Thymus (tissue), 11 donors: ENCODE measurements at regions not wholly inside any gene's neighbourhood (a gene's known extent, or its start where the extent isn't known, plus 50 kb on each side); places are given as distances from the start of the nearest gene placed in this dataset.
"Not testable (repeated sequence)": the region's sequence is repeated elsewhere in the genome, so short reads cannot be mapped to it uniquely, and the experiment has no call there.

Experiments
- DNase-seq, 9 donors: peaks; one replicate each; pipeline ENCODE4 v3.0.0-alpha.2; 2013; ENCODE audit warnings: low spot score in 9 of 9, low read depth in 6 of 9, missing footprints in 1 of 9
- H3K27ac ChIP-seq, 2 donors: one replicate each; pipeline ENCODE4 v1.5.1; 2013; ENCODE audit warnings: control low read depth in 1 of 2, low read depth in 1 of 2, low read length in 1 of 2, mild to moderate bottlenecking in 1 of 2, moderate library complexity in 1 of 2
- H3K27me3 ChIP-seq, 2 donors: one replicate each; pipeline ENCODE4 v1.5.1; 2013; ENCODE audit warnings: low read length in 1 of 2; ENCODE audit not compliant: control insufficient read depth in 2 of 2, insufficient read depth in 1 of 2
- H3K36me3 ChIP-seq, 2 donors: one replicate each; pipeline ENCODE4 v1.5.1; 2013; ENCODE audit warnings: low read length in 1 of 2, mild to moderate bottlenecking in 1 of 2, moderate library complexity in 1 of 2; ENCODE audit not compliant: control insufficient read depth in 2 of 2, insufficient read depth in 2 of 2
- H3K4me1 ChIP-seq, 2 donors: one replicate each; pipeline ENCODE4 v1.5.1; 2013; ENCODE audit warnings: low read length in 2 of 2; ENCODE audit not compliant: control insufficient read depth in 2 of 2, insufficient read depth in 2 of 2
- H3K4me3 ChIP-seq, 2 donors: one replicate each; pipeline ENCODE4 v1.5.1; 2013; ENCODE audit warnings: low read length in 2 of 2, control low read depth in 1 of 2, mild to moderate bottlenecking in 1 of 2
- H3K9me3 ChIP-seq, 2 donors: one replicate each; pipeline ENCODE4 v1.5.1; 2013; ENCODE audit warnings: low read length in 1 of 2, mild to moderate bottlenecking in 1 of 2; ENCODE audit not compliant: control insufficient read depth in 2 of 2, insufficient read depth in 1 of 2
- WGBS: extraction: QIAGEN DNeasy Blood & Tissue Kit; methylation state at CpG from one replicate; pipeline ENCODE4 v1.1.7; 2013; 5-methylcytosine and 5-hydroxymethylcytosine counted together
- donor health status: healthy.

DNA sequence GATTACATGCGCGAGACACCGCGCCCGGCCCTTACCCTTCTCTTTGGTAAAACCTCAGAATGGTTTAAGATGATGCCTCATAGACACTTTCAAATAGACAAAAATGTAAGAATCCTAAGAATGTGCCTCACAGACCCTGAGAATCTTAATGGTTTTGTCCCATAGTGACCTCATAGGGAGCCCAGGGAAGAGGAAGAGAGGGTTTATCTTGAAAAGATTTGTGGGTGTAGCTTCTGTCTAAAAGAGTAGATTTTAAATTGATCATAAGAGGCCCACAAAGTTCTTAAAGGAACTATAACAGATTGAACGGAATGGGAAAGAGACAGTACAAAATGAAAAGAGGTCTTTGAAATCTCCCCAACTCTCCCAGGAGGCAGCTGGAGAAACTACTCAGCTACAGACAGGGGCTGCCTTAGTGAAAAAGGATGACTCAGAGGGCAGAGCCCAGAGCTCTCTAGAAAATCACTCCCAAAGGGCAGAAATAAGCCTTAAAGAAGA lies 220.6 kb downstream of the ADRA2A start:
- Histone ChIP-seq H3K36me3 (no peaks in the 10 kb centered on the region), H3K9me3 (no peaks in the 10 kb centered on the region), H3K4me3 (no peak overlapping the region), H3K27ac (no peak overlapping the region), H3K4me1 (no peaks in the 10 kb centered on the region), H3K27me3 (no peaks in the 10 kb centered on the region)
- no peak for DNase-seq
- 97% methylated on average over 6 of the region's 6 CpGs for WGBS

DNA sequence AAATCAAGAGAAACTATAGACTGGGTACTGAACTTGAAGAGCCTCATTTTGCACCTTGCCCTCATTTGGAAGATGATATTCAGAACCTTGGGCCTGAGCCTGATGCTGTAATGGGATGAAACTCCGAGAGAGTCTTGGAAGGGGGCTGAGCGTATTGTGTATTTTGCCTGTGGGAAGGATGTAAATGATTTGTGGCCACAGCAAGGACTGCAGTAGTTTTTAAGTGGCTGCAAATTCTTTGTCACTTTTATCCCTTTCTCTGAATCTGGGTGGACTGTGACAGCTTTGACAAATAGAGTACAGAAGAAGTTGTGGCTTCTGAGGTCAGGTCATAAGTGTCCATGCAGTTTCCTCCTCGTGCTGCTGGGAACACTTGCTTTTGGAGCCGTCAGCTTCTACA lies 221.2 kb downstream of the ADRA2A start:
- no peak overlapping the region for H3K4me3 ChIP-seq
- no peak for DNase-seq
- no peaks in the 10 kb centered on the region for H3K9me3 ChIP-seq
- H3K36me3 ChIP-seq = no peaks in the 10 kb centered on the region
- 8% methylated on average over 4 of the region's 4 CpGs for WGBS
- no peaks in the 10 kb centered on the region for H3K27me3 ChIP-seq
- no peaks in the 10 kb centered on the region for H3K4me1 ChIP-seq
- H3K27ac ChIP-seq = no peak overlapping the region

DNA sequence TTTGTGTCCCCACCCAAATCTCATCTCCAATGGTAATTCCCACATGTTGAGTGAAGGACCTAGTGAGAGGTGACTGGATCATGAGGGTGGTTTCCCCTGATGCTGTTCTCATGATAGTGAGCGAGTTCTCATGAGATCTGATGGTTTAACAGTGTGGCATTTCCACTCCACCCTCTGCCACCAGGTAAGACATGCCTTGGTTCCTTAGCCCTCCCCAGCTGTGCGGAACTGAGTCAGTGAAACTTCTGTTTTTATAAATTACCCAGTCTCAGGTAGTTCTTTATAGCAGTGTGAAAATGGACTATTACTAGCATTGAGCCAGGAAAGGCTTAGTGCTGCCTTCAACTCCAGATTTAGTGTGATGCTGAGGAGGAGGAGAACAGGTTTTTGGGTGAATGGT lies 222.2 kb downstream of the ADRA2A start:
- no peak overlapping the region for H3K27ac ChIP-seq
- H3K4me3 ChIP-seq = no peak overlapping the region
- no peaks in the 10 kb centered on the region for H3K4me1 ChIP-seq
- H3K36me3 ChIP-seq = no peaks in the 10 kb centered on the region
- no peaks in the 10 kb centered on the region for H3K9me3 ChIP-seq
- DNase-seq = no peak
- whole genome bisulfite sequencing = 66% methylated on average over 2 of the region's 2 CpGs
- H3K27me3 ChIP-seq = no peaks in the 10 kb centered on the region

DNA sequence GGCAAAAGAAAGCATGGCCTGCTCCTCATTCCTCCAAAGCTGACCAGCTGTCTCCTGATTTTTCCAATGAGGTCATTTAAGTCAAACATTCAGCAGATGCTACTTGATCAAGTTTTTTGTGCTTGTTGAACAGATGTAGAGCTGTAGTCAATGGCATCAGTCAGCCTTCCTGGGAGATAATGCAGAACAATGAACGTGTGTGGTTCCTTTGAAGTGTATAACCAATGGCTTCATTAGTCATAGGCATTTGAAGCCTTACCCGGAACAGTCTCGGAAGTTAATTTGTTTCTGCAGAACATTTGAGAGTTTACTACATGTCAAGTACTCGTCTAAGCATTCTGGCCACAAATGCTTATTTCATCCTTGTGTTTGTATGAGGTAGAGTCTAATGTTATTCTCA lies 227.1 kb downstream of the ADRA2A start:
- H3K4me3 ChIP-seq = no peak overlapping the region
- no peak overlapping the region for H3K27ac ChIP-seq
- 82% methylated on average over 4 of the region's 4 CpGs for WGBS
- H3K36me3 ChIP-seq = no peaks in the 10 kb centered on the region
- no peak for DNase-seq
- H3K27me3 ChIP-seq = no peaks in the 10 kb centered on the region
- H3K4me1 ChIP-seq = no peaks in the 10 kb centered on the region
- H3K9me3 ChIP-seq = no peaks in the 10 kb centered on the region

DNA sequence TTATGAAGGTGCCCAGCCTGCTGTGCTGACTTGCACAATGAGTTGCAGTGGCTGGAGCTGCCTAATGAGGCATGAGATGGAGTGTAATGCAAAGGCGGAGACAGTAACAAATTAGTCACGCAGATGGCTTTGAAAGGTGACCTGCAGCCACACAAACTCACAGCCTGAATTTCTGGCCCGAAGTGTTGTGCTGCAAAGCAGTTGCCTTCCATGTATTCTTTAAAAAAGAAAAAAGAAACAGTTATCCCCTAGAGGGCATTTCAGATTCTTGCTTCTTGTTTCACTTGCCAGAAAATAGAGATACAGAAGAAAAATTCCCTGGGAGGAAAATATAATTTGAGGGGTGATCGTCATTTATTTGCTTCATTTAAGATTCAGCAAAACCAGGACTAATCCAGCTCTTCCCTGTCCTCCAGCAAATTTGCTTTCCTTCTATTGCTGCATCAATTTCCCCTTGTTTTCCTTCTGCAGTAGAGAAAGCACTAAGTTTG lies 239.9 kb downstream of the ADRA2A start:
- Histone ChIP-seq H3K4me3 (no peak overlapping the region), H3K27me3 (no peaks in the 10 kb centered on the region), H3K36me3 (no peaks in the 10 kb centered on the region), H3K27ac (no peak overlapping the region), H3K4me1 (no peaks in the 10 kb centered on the region), H3K9me3 (no peaks in the 10 kb centered on the region)
- DNase-seq = no peak
- 70% methylated on average over 4 of the region's 4 CpGs for WGBS

DNA sequence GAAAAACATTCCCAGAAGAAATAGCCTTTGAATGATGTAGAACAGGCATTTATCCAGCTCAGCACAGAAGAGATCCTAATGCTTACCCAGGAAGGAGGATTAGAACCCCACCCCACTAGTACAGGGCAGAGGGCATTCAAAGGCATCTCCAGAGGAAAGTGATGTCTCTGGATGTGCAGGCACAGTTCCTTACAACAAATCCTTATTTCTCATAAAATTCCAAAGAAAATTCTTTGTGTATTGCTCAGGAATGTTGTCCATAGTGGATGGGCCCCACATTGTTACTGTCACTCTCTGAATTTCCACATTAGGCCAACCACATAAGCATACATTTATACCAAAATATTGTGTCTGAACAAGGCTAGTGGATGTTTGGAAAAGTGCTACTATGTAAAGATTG lies 243.0 kb downstream of the ADRA2A start:
- Histone ChIP-seq H3K4me3 (no peak overlapping the region), H3K9me3 (no peaks in the 10 kb centered on the region), H3K4me1 (no peaks in the 10 kb centered on the region), H3K36me3 (no peaks in the 10 kb centered on the region), H3K27me3 (no peaks in the 10 kb centered on the region), H3K27ac (no peak overlapping the region)
- DNase-seq = no peak

DNA sequence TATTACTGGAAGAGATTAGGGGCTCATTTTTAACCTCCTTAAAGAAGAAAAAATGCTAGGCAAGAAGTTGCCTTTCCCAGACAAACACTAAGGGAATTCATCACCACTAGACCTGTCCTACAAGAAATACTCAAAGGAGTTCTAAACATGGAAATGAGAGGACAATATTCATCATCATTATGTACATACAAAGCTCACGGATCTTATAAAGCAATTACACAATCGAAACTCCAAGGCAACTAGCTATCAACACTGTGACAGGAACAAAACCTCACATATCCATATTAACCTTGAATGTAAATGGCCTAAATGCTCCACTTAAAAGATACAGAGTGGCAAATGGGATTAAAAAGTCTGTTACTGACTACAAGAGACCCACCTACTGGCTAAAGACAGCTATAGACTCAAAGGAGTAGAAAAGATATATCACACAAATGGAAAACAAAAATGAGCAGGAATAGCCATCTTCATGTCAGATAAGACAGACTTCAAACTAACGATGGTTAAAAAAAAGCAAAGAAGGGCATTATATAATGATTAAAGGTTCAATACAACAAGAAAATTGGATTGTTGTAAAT lies 246.6 kb downstream of the ADRA2A start:
- Histone ChIP-seq H3K4me3 (no peak overlapping the region), H3K4me1 (no peaks in the 10 kb centered on the region), H3K9me3 (no peaks in the 10 kb centered on the region), H3K36me3 (no peaks in the 10 kb centered on the region), H3K27ac (no peak overlapping the region), H3K27me3 (no peaks in the 10 kb centered on the region)
- no peak for DNase-seq
- 94% methylated on average over 3 of the region's 3 CpGs for WGBS

DNA sequence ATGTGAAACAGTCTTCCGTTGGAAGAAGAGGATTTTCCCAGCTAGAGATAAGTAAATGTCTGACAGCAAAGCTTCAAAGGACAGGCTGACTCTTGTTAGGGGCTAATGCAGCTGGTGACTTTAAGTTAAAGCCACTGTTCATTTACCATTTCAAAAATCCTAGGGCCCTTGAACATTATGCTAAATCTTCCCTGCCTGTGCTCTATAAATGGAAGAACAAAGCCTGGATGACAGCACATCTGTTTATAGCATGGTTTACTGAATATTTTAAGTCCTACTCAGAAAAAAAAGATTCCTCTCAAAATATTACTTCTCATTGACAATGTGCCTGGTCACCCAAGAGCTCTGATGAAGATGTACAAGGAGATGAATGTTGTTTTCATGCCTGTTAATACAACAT lies 255.3 kb downstream of the ADRA2A start:
- not testable (repeated sequence) for H3K36me3 ChIP-seq, H3K4me1 ChIP-seq, DNase-seq, H3K27me3 ChIP-seq, H3K4me3 ChIP-seq, H3K9me3 ChIP-seq, H3K27ac ChIP-seq
- WGBS = 73% methylated on average over 1 of the region's 1 CpG

DNA sequence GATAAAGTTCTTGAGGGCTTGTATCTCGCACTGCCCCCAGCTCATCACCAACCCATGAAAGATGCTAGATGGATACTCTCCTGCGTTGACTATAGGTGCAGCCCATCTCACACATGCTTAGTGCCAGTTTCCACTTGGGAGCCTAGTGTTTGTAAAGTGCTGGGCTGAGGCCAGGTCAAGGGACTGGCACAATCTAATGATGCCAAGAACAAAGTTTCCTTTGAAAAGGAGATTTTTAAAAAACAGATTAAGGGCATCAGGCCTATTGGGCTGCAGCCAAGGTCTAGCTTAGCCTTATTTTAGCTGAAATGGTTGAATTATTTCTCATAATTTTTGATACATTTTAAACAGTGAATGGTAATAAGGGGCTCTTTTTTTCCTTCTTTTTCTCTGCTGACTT lies 259.0 kb downstream of the ADRA2A start:
- Histone ChIP-seq H3K36me3 (no peaks in the 10 kb centered on the region), H3K9me3 (peaks cover 0 to under 1% of the 10 kb centered on the region in 2 donors), H3K27ac (no peak overlapping the region), H3K27me3 (no peaks in the 10 kb centered on the region), H3K4me3 (no peak overlapping the region), H3K4me1 (no peaks in the 10 kb centered on the region)
- 92% methylated on average over 2 of the region's 2 CpGs for WGBS
- DNase-seq = no peak

DNA sequence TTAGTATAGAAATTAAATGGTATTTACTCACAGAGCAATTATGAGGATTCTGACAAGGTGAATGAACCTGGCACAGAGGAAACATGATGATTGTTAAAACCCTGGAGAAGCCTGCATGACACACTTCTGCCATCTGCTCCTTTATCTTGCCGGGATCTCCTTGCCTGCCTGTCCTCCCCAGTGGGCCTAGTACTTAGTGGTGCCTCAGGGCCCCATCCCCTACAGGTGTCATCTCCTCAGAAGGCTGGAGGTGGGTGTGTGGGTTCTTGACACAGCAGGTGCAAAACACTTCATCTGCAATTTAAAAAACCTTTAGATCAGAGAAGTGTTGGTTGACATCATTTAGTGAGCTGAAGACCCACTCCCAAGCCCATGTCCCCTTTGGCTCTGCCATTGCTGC lies 261.2 kb downstream of the ADRA2A start:
- no peaks in the 10 kb centered on the region for H3K27me3 ChIP-seq
- no peak overlapping the region for H3K27ac ChIP-seq
- H3K36me3 ChIP-seq = no peaks in the 10 kb centered on the region
- no peaks in the 10 kb centered on the region for H3K4me1 ChIP-seq
- H3K9me3 ChIP-seq = peaks cover 0 to 6% of the 10 kb centered on the region in 2 donors
- H3K4me3 ChIP-seq = no peak overlapping the region
- DNase-seq = no peak
- WGBS = 88% methylated on average over 1 of the region's 1 CpG
